NT2/D1 (cell line): ENCODE measurements at regions not wholly inside any gene's neighbourhood (a gene's known extent, or its start where the extent isn't known, plus 50 kb on each side); places are given as distances from the start of the nearest gene placed in this dataset.
"Not testable (repeated sequence)": the region's sequence is repeated elsewhere in the genome, so short reads cannot be mapped to it uniquely, and the experiment has no call there.

Source experiments
- SUZ12 ChIP-seq: IDR thresholded peaks from 2 replicates; pipeline ENCODE4 v1.6.1; 2011; ENCODE audit not compliant: insufficient read length, insufficient read depth; ENCODE audit errors: extremely low read depth
- YY1 ChIP-seq: IDR thresholded peaks from 2 replicates; pipeline ENCODE4 v1.6.1; 2011; ENCODE audit not compliant: insufficient read length, insufficient read depth
- ZNF274 ChIP-seq: IDR thresholded peaks from 2 replicates; pipeline ENCODE4 v1.6.1; 2011; ENCODE audit warnings: mild to moderate bottlenecking, low read depth, low read length

GRCh38 chrX:74098407-74098806 lies 205.6 kb upstream of the ZCCHC13 start:
- TF ChIP-seq ZNF274, YY1, SUZ12: not testable (repeated sequence)
